ENCODE measurements at regions not wholly inside any gene's neighbourhood (a gene's known extent, or its start where the extent isn't known, plus 50 kb on each side); places are given as distances from the start of the nearest gene placed in this dataset.

- no peak for TF ChIP-seq CTCF (IDR thresholded peaks at IDR 0.05)
- TF ChIP-seq POLR2A (IDR thresholded peaks at IDR 0.05): no peak
Observed at GRCh38 chr10:125491381-125491780, 191.6 kb downstream of the TEX36 start.
